Osteocyte (in vitro differentiated cells): ENCODE measurements at regions not wholly inside any gene's neighbourhood (a gene's known extent, or its start where the extent isn't known, plus 50 kb on each side); places are given as distances from the start of the nearest gene placed in this dataset.

Source experiments
- DNase-seq: peaks from one replicate; pipeline ENCODE4 v3.0.0; 2021; ENCODE audit warnings: mixed read lengths; ENCODE audit not compliant: unreplicated experiment; ENCODE audit errors: extremely low spot score
- H3K27ac Mint-ChIP-seq: one replicate; pipeline ENCODE4 v1.8.0; 2021; ENCODE audit warnings: mild to moderate bottlenecking, mixed read lengths; ENCODE audit not compliant: unreplicated experiment
- H3K27me3 Mint-ChIP-seq: one replicate; pipeline ENCODE4 v1.8.0; 2021; ENCODE audit warnings: mixed read lengths; ENCODE audit not compliant: unreplicated experiment
- H3K36me3 Mint-ChIP-seq: one replicate; pipeline ENCODE4 v1.8.0; 2021; ENCODE audit warnings: mixed read lengths; ENCODE audit not compliant: unreplicated experiment
- H3K4me1 Mint-ChIP-seq: one replicate; pipeline ENCODE4 v1.8.0; 2021; ENCODE audit warnings: mixed read lengths; ENCODE audit not compliant: unreplicated experiment
- H3K4me3 Mint-ChIP-seq: one replicate; pipeline ENCODE4 v1.8.0; 2021; ENCODE audit warnings: mild to moderate bottlenecking, moderate library complexity, mixed read lengths; ENCODE audit not compliant: unreplicated experiment
- H3K9me3 Mint-ChIP-seq: one replicate; pipeline ENCODE4 v1.8.0; 2021; ENCODE audit warnings: mixed read lengths; ENCODE audit not compliant: unreplicated experiment
- CTCF ChIP-seq: fragments of 200-600 bp; sonication (generic); IDR thresholded peaks from 2 replicates; pipeline ENCODE4 v1.5.0; 2021; ENCODE audit warnings: antibody characterized with exemption, mild to moderate bottlenecking, moderate library complexity

GRCh38 chr14:39733741-39734140 lies 301.5 kb upstream of the FBXO33 start:
- Mint-ChIP-seq H3K27me3 (no peaks in the 10 kb centered on the region), H3K4me3 (no peak overlapping the region), H3K4me1 (no peaks in the 10 kb centered on the region), H3K27ac (no peak overlapping the region), H3K36me3 (no peaks in the 10 kb centered on the region), H3K9me3 (no peaks in the 10 kb centered on the region)
- no peak for DNase-seq
- TF ChIP-seq CTCF: no peak

GRCh38 chr14:39731912-39732311 lies 299.7 kb upstream of the FBXO33 start:
- Mint-ChIP-seq H3K9me3 (no peaks in the 10 kb centered on the region), H3K4me1 (no peaks in the 10 kb centered on the region), H3K4me3 (no peak overlapping the region), H3K27ac (no peak overlapping the region), H3K27me3 (no peaks in the 10 kb centered on the region), H3K36me3 (no peaks in the 10 kb centered on the region)
- TF ChIP-seq CTCF: no peak
- DNase-seq: no peak

GRCh38 chr14:39726563-39726962 lies 294.3 kb upstream of the FBXO33 start:
- Mint-ChIP-seq H3K27ac (no peak overlapping the region), H3K36me3 (no peaks in the 10 kb centered on the region), H3K27me3 (no peaks in the 10 kb centered on the region), H3K4me1 (no peaks in the 10 kb centered on the region), H3K9me3 (no peaks in the 10 kb centered on the region), H3K4me3 (no peak overlapping the region)
- DNase-seq: no peak
- no peak for TF ChIP-seq CTCF

- Mint-ChIP-seq H3K36me3 (no peaks in the 10 kb centered on the region), H3K27ac (no peak overlapping the region), H3K27me3 (no peaks in the 10 kb centered on the region), H3K9me3 (no peaks in the 10 kb centered on the region), H3K4me1 (no peaks in the 10 kb centered on the region), H3K4me3 (no peak overlapping the region)
- TF ChIP-seq CTCF: no peak
- DNase-seq: no peak
Observed at GRCh38 chr14:39722547-39723273, 290.5 kb upstream of the FBXO33 start.

GRCh38 chr14:39716987-39717570 lies 284.8 kb upstream of the FBXO33 start:
- Mint-ChIP-seq H3K27ac (no peak overlapping the region), H3K9me3 (no peaks in the 10 kb centered on the region), H3K36me3 (no peaks in the 10 kb centered on the region), H3K27me3 (no peaks in the 10 kb centered on the region), H3K4me1 (no peaks in the 10 kb centered on the region), H3K4me3 (no peak overlapping the region)
- no peak for TF ChIP-seq CTCF
- DNase-seq: no peak
